Chondrocyte (in vitro differentiated cells): ENCODE measurements at regions not wholly inside any gene's neighbourhood (a gene's known extent, or its start where the extent isn't known, plus 50 kb on each side); places are given as distances from the start of the nearest gene placed in this dataset.

Experiments used
- DNase-seq: peaks from one replicate; pipeline ENCODE4 v3.0.0; 2021; ENCODE audit warnings: mixed read lengths, low spot score
- H3K27ac Mint-ChIP-seq: one replicate; pipeline ENCODE4 v1.8.0; 2021; ENCODE audit warnings: mild to moderate bottlenecking, moderate library complexity, mixed read lengths; ENCODE audit not compliant: unreplicated experiment
- H3K27me3 Mint-ChIP-seq: 2 replicates; pipeline ENCODE4 v1.8.0; 2021; ENCODE audit warnings: low read depth, mixed read lengths
- H3K36me3 Mint-ChIP-seq: 2 replicates; pipeline ENCODE4 v1.8.0; 2021; ENCODE audit warnings: low read depth, mixed read lengths
- H3K4me1 Mint-ChIP-seq: 2 replicates; pipeline ENCODE4 v1.8.0; 2021; ENCODE audit warnings: low read depth, mild to moderate bottlenecking, mixed read lengths
- H3K4me3 Mint-ChIP-seq: one replicate; pipeline ENCODE4 v1.8.0; 2021; ENCODE audit warnings: mild to moderate bottlenecking, moderate library complexity, mixed read lengths; ENCODE audit not compliant: unreplicated experiment
- H3K9me3 Mint-ChIP-seq: 2 replicates; pipeline ENCODE4 v1.8.0; 2021; ENCODE audit warnings: low read depth, mixed read lengths
- TF ChIP-seq, protein P1 (sequence below): fragments of 200-600 bp; sonication (generic); IDR thresholded peaks from 2 replicates; pipeline ENCODE4 v1.5.0; 2021; ENCODE audit warnings: antibody characterized with exemption, mild to moderate bottlenecking, moderate library complexity

DNA sequence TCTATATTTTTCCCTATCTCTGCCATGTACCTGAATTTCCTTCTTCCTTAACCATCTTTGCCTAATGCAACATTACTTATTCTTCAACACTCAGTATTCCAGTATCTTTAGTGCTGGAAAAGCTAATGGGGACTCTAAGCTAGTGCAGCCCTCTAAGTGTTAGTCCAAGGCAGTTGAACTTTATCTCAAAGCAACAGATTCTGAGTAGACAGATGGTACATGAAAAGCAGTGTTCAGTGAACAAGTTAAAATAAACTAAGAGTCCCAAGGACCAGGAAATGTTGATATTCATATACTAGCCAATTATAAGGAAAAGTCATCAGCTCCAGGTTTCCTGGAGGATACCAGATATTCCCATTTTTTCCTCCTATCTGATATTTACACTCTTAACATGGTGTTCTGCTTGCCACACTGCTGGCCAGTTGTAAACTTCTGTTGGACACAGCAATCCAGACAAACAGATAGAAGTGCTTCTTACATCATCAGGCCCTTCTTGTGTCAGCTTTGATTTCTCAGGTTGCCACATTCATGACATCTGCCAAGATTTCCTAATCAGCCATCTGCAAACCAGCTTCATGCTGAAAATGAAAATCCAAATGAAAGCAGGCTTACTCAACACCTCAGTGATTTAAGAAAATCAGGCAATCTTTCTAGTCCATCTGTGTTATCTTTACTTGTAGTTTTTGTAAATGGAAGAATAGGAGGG lies 255.9 kb upstream of the POU2AF2 start:
- H3K27me3 Mint-ChIP-seq: peaks cover 8% of the 10 kb centered on the region
- no peak overlapping the region for H3K27ac Mint-ChIP-seq
- H3K9me3 Mint-ChIP-seq: no peaks in the 10 kb centered on the region
- no peaks in the 10 kb centered on the region for H3K36me3 Mint-ChIP-seq
- DNase-seq: no peak
- TF ChIP-seq, protein P1, sequence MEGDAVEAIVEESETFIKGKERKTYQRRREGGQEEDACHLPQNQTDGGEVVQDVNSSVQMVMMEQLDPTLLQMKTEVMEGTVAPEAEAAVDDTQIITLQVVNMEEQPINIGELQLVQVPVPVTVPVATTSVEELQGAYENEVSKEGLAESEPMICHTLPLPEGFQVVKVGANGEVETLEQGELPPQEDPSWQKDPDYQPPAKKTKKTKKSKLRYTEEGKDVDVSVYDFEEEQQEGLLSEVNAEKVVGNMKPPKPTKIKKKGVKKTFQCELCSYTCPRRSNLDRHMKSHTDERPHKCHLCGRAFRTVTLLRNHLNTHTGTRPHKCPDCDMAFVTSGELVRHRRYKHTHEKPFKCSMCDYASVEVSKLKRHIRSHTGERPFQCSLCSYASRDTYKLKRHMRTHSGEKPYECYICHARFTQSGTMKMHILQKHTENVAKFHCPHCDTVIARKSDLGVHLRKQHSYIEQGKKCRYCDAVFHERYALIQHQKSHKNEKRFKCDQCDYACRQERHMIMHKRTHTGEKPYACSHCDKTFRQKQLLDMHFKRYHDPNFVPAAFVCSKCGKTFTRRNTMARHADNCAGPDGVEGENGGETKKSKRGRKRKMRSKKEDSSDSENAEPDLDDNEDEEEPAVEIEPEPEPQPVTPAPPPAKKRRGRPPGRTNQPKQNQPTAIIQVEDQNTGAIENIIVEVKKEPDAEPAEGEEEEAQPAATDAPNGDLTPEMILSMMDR: no peak
- H3K4me1 Mint-ChIP-seq: peaks cover 3% of the 10 kb centered on the region
- H3K4me3 Mint-ChIP-seq: no peak overlapping the region

DNA sequence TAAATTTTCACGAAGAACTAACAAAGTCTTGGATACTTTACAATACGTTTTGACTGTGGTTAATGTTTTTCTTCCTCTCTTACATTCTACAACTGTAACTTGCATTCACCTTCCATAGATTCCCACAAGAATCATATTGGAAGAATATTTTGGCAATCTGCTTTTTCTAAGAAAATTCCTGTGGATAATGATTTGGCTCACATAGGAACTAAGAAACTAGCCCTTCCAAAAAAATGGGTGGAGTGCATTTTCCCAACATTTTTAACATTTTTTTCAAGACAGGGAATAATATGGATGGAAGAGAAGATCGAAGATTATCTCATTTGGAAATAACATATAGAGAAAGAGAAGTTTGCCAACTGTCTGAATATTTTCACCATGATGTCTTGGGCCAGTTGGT lies 256.9 kb upstream of the POU2AF2 start:
- H3K4me3 Mint-ChIP-seq: no peak overlapping the region
- TF ChIP-seq, protein P1: no peak
- H3K27me3 Mint-ChIP-seq: peaks cover 8% of the 10 kb centered on the region
- DNase-seq: no peak
- no peaks in the 10 kb centered on the region for H3K36me3 Mint-ChIP-seq
- H3K4me1 Mint-ChIP-seq: peaks cover 5% of the 10 kb centered on the region
- H3K27ac Mint-ChIP-seq: no peak overlapping the region
- no peaks in the 10 kb centered on the region for H3K9me3 Mint-ChIP-seq

DNA sequence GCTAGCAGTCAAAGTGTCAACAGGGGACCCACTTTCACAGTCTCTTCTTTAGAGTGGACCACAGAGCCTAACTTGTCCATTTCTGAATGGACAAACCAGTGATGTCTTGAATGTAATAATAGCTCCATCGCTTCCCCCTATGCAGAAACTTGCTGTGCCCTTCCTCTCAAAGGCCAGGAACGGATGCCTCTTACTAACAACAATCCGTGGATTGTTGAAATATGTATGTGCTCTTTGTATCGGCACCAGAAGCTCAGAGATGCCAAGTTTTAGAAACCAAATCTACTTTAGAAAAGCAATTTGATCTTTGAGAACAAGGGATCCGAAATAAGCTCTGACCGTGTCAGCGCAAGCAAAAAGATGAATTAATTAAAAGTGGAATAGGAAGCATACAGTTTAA lies 259.5 kb upstream of the POU2AF2 start:
- no peak overlapping the region for H3K4me3 Mint-ChIP-seq
- peaks cover 5% of the 10 kb centered on the region for H3K4me1 Mint-ChIP-seq
- DNase-seq: no peak
- H3K9me3 Mint-ChIP-seq: no peaks in the 10 kb centered on the region
- H3K36me3 Mint-ChIP-seq: no peaks in the 10 kb centered on the region
- no peak overlapping the region for H3K27ac Mint-ChIP-seq
- H3K27me3 Mint-ChIP-seq: peaks cover 8% of the 10 kb centered on the region
- TF ChIP-seq, protein P1: no peak

DNA sequence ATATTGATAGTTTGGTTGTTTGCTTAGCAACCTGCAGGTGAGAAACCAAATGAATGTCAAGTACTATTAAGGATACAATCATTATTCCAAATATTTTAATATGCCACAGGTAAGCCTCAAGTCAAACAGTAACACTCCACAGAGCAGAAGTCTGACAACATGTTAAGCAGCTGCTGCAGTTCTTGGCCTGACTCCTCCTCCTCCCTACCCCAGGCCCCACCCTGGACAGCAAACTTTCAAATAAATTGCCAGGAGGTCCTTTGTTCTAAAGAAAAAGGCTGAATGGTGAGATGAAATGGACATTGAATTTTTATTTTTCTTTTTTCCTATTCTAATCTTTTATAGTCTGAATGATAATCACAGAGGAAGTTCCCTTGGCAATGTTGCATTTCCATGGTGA lies 260.0 kb upstream of the POU2AF2 start:
- Mint-ChIP-seq H3K36me3 (no peaks in the 10 kb centered on the region), H3K4me3 (no peak overlapping the region), H3K9me3 (no peaks in the 10 kb centered on the region), H3K4me1 (peaks cover 5% of the 10 kb centered on the region), H3K27ac (no peak overlapping the region), H3K27me3 (peaks cover 8% of the 10 kb centered on the region)
- DNase-seq: no peak
- TF ChIP-seq, protein P1: no peak

DNA sequence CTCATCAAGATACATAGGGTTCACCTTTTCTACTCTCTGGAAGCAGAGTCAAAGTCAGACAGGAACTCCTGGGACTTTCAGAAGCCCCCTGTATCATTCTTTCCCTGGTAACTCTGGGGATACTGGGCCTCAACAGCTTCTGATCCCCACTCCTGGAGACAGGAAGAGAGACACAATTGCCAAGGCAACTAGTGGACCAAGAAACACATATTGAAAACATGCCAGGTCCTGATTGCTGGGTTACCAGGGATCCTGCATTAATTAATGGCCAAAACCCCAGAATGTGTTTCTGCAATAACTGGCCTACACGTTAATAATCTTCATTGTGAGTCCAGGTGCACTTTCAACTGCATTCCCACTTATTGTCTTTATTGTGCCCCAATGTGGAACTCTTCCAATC lies 260.8 kb upstream of the POU2AF2 start:
- TF ChIP-seq, protein P1: no peak
- H3K27ac Mint-ChIP-seq: no peak overlapping the region
- H3K4me3 Mint-ChIP-seq: no peak overlapping the region
- H3K9me3 Mint-ChIP-seq: no peaks in the 10 kb centered on the region
- peaks cover 8% of the 10 kb centered on the region for H3K27me3 Mint-ChIP-seq
- H3K36me3 Mint-ChIP-seq: no peaks in the 10 kb centered on the region
- DNase-seq: no peak
- peaks cover 5% of the 10 kb centered on the region for H3K4me1 Mint-ChIP-seq
